ENCODE measurements at regions not wholly inside any gene's neighbourhood (a gene's known extent, or its start where the extent isn't known, plus 50 kb on each side); places are given as distances from the start of the nearest gene placed in this dataset.
"Not testable (repeated sequence)": the region's sequence is repeated elsewhere in the genome, so short reads cannot be mapped to it uniquely, and the experiment has no call there.

DNA sequence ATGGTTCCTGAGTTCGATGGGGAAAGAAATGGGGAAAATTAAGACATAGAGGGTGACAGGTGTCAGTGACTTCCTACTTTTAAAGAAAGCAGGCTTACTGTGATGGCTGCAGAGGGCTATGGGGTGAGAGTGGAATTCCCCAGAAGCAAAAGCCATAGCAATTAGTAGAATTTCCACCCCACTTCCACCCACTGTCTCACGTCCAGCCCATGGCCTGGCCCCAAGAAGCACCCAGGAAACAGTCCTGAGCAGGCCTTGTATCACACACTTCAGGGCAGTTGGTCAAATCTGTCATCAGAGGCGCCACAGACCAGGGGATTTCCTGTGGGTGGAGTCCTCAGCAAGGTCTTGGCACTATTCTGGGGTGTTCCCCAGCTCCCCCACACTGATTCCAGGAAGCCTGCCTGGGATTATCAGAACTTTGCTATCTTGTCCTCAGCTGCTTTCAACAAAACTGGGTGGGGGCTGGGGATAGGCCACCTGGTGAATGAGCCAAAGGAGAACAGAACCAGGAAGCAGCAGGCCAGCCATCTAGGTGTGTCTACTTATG is 120.1 kb upstream of the CCND2 start:
- peaks cover 6% of the 10 kb centered on the region for H3K9me3 Mint-ChIP-seq
- H3K27me3 Mint-ChIP-seq (ENCODE audit: low read depth), result no peaks in the 10 kb centered on the region
- H3K36me3 Mint-ChIP-seq (ENCODE audit: low read depth), result no peaks in the 10 kb centered on the region
- no peak overlapping the region for H3K4me3 Mint-ChIP-seq
- H3K27ac Mint-ChIP-seq, result no peak overlapping the region
- H3K4me1 Mint-ChIP-seq, result peaks cover 12% of the 10 kb centered on the region
- TF ChIP-seq, protein P1, sequence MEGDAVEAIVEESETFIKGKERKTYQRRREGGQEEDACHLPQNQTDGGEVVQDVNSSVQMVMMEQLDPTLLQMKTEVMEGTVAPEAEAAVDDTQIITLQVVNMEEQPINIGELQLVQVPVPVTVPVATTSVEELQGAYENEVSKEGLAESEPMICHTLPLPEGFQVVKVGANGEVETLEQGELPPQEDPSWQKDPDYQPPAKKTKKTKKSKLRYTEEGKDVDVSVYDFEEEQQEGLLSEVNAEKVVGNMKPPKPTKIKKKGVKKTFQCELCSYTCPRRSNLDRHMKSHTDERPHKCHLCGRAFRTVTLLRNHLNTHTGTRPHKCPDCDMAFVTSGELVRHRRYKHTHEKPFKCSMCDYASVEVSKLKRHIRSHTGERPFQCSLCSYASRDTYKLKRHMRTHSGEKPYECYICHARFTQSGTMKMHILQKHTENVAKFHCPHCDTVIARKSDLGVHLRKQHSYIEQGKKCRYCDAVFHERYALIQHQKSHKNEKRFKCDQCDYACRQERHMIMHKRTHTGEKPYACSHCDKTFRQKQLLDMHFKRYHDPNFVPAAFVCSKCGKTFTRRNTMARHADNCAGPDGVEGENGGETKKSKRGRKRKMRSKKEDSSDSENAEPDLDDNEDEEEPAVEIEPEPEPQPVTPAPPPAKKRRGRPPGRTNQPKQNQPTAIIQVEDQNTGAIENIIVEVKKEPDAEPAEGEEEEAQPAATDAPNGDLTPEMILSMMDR (IDR thresholded peaks at IDR 0.05; ENCODE audit: unreplicated experiment in 3 of 3), result no peak

DNA sequence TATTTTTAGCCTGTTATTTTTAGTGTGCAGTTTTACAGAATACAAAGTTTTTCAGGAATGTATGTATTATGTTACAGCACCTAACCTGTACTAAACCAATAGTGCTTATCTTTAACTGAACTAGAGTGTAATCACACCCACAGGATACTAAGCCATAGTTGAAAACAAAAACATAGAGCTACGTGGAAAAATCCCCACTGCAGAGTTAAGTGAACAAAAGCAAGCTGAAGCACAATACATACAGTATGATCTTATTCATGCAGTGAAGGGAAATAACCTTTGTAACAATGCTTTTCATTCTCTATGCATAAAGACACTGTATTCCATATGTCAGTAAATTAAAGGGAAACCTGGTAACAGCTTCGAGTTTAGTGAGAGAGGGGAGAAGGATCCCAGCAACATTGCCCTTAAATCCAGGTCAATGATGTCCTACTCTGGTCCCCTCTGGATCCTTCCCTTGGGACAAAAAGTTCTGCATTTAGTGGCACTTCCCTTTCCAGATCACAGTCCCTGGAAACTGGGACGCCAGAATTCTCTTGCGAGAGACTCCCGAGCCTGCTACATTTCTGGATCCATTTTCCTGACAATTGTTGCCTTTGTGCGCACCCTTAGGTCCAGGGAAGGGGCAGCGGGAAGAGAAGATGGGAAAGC is 121.3 kb upstream of the CCND2 start:
- H3K4me3 Mint-ChIP-seq, result no peak overlapping the region
- peak overlapping the region in 1 of 3 experiments; percentile 6 for H3K27ac Mint-ChIP-seq
- H3K36me3 Mint-ChIP-seq (ENCODE audit: low read depth), result no peaks in the 10 kb centered on the region
- peaks cover 10% of the 10 kb centered on the region for H3K4me1 Mint-ChIP-seq
- TF ChIP-seq, protein P1 (IDR thresholded peaks at IDR 0.05; ENCODE audit: unreplicated experiment in 3 of 3), result no peak
- H3K9me3 Mint-ChIP-seq, result peaks cover 6% of the 10 kb centered on the region
- H3K27me3 Mint-ChIP-seq (ENCODE audit: low read depth), result no peaks in the 10 kb centered on the region

DNA sequence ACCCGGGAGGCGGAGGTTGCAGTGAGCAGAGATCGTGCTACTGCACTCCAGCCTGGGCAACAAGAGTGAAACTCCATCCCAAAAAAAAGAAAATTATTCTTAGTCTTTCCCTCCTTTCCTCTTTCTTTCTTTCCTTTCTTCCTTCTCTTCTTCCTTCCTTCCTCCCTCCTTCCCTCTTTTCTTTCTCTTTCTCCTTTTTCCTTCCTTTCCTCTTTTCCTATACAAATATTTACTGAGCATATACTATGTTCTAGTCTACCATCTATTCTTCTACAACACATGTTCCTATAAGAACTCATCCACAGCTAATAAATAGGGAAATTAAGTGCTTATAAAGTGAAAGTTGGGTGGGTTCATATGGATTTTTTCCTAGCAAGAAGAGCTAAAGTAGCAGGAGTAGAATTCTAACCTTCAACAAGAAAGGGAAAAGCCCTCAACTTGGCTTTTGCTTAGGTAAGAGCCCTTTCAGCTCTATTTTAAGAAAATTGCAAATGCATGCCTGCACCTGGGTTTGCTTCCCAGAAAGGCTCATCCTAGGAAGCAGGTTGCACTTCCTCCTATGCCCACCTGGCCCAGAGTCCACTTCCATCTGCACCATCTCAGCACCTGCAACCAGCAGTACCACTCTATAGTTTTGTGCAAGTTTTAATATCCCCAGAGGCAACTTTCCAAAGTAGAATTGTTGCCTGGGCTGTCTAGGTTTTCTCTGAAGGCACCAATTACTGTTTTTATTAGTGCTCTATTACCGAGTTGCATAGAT is 122.0 kb upstream of the CCND2 start:
- H3K36me3 Mint-ChIP-seq (ENCODE audit: low read depth), result no peaks in the 10 kb centered on the region
- TF ChIP-seq, protein P1 (IDR thresholded peaks at IDR 0.05; ENCODE audit: unreplicated experiment in 3 of 3), result no peak
- peaks cover 6% of the 10 kb centered on the region for H3K9me3 Mint-ChIP-seq
- H3K4me3 Mint-ChIP-seq, result no peak overlapping the region
- peaks cover 10% of the 10 kb centered on the region for H3K4me1 Mint-ChIP-seq
- peak overlapping the region in 1 of 3 experiments; percentile 6 for H3K27ac Mint-ChIP-seq
- H3K27me3 Mint-ChIP-seq (ENCODE audit: low read depth), result no peaks in the 10 kb centered on the region

DNA sequence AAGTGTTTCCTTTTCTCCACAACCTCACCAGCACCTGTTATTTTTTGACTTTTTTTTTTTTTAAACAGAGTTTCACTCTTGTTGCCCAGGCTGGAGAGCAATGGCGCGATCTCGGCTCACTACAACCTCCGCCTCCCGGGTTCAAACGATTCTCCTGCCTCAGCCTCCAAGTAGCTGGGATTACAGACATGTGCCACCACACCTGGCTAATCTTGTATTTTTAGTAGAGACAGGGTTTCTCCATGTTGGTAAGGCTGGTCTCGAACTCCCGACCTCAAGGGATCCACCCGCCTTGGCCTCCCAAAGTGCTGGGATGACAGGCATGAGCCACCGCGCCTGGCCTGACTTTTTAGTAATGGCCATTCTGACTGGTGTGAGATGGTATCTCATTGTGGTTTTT is 123.2 kb upstream of the CCND2 start:
- H3K4me3 Mint-ChIP-seq; H3K36me3 Mint-ChIP-seq (ENCODE audit: low read depth); H3K27ac Mint-ChIP-seq; H3K9me3 Mint-ChIP-seq; H3K27me3 Mint-ChIP-seq (ENCODE audit: low read depth): not testable (repeated sequence)
- peaks cover 10% of the 10 kb centered on the region for H3K4me1 Mint-ChIP-seq

DNA sequence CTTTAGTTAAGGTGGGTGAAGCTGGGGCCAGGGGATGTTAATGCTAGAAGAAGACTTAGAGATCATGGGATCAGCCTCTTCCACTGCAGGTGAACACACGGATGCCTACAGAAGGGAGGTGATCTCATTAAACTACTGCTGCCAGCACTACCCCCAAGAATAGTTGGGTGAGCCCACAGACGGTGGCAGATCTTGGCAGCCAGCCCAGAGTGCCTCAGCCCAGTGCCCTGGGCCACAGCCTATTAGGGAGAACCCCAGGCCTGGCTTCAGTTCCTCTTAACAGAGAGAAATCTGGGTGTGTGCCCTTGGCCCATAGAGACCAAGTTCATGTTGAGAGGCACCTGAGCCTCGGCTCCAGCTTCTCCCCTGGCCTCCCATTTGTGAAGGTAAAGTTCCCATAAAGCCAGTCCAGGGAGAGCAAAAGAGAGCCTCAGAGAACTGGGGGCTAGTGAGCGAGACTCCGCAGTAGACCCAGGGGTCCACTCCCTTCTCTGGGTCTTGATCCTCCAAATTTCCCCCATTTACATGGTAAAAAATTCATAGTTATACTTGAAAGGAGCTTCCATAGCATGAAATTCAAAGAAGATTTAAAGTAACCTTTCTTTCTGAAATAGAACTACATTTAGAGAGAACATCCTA is 125.0 kb upstream of the CCND2 start:
- Mint-ChIP-seq H3K36me3 (ENCODE audit: low read depth) (no peaks in the 10 kb centered on the region), H3K27me3 (ENCODE audit: low read depth) (peaks cover 6% of the 10 kb centered on the region), H3K27ac (no peak overlapping the region), H3K4me3 (no peak overlapping the region), H3K9me3 (peaks cover 13% of the 10 kb centered on the region), H3K4me1 (peaks cover 10% of the 10 kb centered on the region)
- TF ChIP-seq, protein P1 (IDR thresholded peaks at IDR 0.05; ENCODE audit: unreplicated experiment in 3 of 3), result no peak

DNA sequence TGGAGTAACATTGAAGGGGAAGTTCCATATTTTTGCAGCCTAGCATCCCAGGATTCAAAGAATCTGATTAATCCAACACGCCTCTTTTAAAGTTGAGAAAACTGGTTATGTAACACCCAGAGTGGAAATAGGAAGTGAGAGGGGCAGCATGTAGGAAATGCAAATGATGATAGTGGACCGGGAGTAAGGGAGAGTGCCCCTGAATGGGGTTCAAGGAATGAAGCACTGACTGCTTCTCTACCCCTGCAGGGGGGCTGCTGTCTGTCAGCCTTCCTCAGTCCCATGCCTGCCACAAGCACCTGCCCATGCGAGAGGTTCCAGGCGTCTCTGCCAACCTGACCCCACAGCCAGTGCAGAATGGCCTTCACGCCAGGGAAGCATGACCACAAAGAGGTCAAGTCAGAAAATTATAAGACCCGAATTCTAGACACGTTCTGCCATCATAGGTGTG is 126.5 kb upstream of the CCND2 start:
- Mint-ChIP-seq H3K4me3 (no peak overlapping the region), H3K27me3 (ENCODE audit: low read depth) (peaks cover 6% of the 10 kb centered on the region), H3K27ac (peak overlapping the region in 1 of 3 experiments; percentile 31), H3K9me3 (peaks cover 13% of the 10 kb centered on the region), H3K36me3 (ENCODE audit: low read depth) (no peaks in the 10 kb centered on the region), H3K4me1 (peaks cover 5% of the 10 kb centered on the region)
- TF ChIP-seq, protein P1 (IDR thresholded peaks at IDR 0.05; ENCODE audit: unreplicated experiment in 3 of 3), result no peak
